HUDEP-2 (cell line): ENCODE measurements at regions not wholly inside any gene's neighbourhood (a gene's known extent, or its start where the extent isn't known, plus 50 kb on each side); places are given as distances from the start of the nearest gene placed in this dataset.

Experiments
- DNase-seq, 76 experiments: peaks; one replicate each; lab custom pipeline; 2025; ENCODE audit not compliant: unreplicated experiment in 76 of 76; lab: John Stamatoyannopoulos, UW

- DNase-seq, result no peak
Measured at GRCh38 chr2:133927894-133928293, 326.0 kb upstream of the MGAT5 start.

DNA sequence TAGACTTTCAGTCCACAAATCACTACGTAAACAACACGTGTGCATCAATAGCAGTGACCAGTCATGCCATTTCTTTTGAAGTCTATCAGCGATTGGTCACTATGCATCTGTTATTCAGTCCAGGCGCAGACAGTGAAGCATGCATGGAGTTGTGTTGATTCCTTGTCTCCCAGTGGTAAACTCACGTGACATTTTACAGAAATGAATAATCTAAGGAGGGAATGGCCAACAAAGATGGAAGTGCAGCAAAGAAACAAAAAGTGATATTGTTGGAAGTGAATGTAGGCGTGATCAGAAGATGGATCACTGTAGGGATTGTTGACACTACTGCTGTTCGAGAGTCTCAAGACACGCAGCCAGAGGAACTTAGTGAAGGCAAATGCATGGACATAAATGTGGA, 317.8 kb upstream of the MGAT5 start:
- DNase-seq, result no peak

- DNase-seq, result no peak
Measured at GRCh38 chr2:133936601-133937000, 317.3 kb upstream of the MGAT5 start.

- no peak for DNase-seq
Measured at GRCh38 chr2:133937669-133938068, 316.2 kb upstream of the MGAT5 start.

DNA sequence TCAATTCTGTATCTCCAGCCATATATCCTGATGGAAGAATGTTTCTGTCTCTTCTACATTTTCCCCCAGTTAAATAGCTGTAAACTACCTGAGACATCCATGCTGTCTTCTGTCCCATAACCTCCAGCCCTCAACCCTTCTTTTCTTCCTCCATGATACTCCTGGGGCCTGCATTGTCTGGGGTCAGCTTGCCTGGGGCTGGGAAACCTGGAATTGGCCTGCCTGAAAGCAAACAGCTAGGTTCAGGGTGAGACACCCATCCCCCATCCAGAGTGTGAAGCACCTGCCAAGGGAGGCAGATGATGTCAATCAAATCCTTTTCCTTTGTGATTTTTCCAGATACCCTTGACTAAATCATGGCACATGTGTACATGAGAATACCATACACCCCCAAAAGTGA, 313.7 kb upstream of the MGAT5 start:
- no peak for DNase-seq

DNA sequence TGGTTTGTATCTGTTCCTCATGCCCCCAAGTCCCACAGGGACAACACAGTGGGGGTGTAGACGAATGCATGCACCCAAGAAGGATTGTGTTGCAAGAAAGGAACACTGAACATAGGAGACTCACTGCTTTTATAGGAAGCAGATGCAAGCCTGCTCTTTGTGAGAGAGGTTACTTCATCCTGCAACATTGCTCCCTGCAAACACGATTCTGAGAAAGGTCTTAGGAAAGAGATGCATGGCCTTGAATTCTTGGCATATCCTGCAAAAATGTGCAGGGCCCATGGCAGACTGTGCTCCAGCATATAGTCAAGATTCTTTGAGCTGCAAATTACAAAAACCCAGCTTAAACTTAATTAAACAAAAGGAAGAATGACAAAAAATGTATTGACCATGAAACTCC, 312.2 kb upstream of the MGAT5 start:
- no peak for DNase-seq

DNA sequence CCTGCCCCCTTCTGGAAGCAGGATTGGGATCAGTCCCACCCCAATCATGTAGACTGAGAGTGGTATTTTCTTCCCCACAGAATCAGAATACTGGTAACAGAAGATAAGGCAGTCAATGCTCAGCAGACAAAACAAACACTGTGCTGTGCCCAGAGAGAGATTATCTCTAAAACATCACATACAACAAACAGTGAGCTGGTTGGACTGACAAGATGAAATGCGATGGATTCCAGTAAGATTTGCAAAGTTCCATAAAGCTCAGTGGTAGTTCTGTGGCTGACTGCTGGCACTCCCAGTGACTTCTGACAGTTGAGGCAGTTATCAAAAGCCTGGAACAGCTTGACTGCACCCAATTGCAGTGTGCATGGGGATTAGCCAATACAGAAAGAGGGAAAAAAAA, 311.5 kb upstream of the MGAT5 start:
- DNase-seq, result no peak

DNA sequence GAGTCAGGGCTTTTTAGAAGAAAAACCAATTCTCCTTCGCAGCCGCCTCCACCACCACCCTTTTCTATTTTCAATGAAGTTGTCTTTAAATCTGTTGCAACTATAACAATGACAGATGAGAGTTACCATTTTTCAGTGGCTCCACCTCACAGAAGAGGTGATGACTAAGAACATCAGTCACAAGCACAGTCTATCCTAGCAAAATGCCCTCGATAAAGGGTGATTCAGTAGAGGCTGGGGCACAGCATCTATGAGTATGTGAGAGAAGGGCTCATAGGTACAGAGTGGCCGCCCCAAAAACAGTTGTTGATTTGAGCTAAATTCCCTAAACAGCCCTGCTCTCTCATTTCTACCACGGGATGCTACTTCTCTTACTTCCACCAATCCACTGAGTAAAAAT, 310.8 kb upstream of the MGAT5 start:
- no peak for DNase-seq

- DNase-seq, result no peak
Measured at GRCh38 chr2:133945089-133945488, 308.8 kb upstream of the MGAT5 start.

GRCh38 chr2:133947057-133947456, 306.8 kb upstream of the MGAT5 start:
- no peak for DNase-seq

GRCh38 chr2:133948610-133949290, 305.1 kb upstream of the MGAT5 start:
- DNase-seq, result no peak

DNA sequence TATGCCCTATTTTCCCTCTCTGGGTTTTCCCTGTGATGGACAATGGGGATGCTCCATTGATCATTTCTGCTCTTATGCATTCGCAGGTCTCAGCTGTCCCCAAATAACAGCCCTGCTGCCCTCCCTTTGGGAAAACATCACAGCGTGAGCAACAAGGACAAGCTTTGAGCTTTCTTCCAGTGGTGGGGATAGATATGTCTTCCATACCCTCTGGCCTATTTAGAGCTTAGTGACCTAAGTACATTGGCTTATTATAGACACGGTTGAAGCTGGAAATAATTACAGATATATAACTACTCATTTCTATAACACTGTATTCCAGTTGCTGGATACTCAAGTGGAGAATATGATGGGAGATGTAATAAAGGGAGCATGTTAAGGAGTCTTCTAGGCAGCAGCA, 304.3 kb upstream of the MGAT5 start:
- DNase-seq, result no peak

DNA sequence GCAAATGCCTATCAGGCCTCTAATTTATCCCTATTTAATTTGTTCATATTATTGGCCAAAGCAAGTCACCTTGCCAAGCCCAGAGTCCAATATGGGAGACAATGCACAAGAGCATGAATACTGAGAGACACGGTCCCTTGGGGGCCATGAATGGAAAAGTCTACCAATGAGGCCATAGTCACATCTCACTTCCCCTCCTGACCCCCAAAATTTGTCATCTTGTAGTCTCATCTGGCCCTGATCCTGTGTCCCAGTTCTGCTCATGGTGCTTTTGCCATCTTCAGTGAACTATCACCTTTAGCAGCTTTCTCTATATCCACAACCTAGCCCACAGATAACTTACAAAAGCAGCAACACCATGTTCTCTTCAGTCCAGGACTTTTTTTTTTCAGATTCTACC, 302.7 kb upstream of the MGAT5 start:
- no peak for DNase-seq

- DNase-seq, result no peak
Measured at GRCh38 chr2:133952420-133952819, 301.5 kb upstream of the MGAT5 start.

DNA sequence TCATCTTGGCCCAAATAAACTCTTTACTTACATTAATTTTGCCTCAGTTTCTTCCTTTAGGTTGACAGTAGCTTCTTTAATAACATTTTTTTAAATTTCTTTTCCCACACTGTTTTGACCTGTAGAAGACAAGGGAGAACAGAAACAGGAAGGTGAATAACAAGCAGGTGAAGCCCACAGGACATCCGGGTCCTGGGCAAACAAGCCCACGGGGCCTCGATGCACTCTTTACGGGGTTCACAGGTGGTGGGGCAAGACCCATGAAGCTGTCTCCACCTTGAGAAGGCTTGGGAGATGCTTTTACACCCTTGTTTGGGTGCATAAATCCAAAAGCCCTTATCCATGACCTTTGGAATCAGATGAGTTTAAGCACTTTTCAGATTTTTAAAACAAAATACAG, 301.0 kb upstream of the MGAT5 start:
- no peak for DNase-seq

DNA sequence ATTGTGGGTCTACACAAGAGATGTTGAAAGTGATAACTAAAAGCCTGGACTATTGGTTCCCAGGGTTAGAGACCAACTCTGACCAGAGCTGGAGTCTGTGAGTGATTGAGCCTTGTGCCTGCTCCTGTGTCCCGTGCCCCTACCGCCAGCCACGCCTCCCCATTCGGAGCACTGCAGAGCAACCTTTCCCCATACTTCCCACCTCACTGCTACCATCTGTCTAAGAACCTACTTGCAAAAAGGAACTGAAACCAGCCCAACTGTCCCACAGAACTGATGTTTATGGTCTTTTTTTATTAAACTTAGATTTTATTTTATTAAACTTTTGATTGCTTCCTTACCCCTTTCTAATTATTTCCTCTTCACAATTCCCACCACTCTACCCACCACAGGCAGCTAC, 300.3 kb upstream of the MGAT5 start:
- no peak for DNase-seq

GRCh38 chr2:133954636-133955035, 299.2 kb upstream of the MGAT5 start:
- DNase-seq, result no peak

DNA sequence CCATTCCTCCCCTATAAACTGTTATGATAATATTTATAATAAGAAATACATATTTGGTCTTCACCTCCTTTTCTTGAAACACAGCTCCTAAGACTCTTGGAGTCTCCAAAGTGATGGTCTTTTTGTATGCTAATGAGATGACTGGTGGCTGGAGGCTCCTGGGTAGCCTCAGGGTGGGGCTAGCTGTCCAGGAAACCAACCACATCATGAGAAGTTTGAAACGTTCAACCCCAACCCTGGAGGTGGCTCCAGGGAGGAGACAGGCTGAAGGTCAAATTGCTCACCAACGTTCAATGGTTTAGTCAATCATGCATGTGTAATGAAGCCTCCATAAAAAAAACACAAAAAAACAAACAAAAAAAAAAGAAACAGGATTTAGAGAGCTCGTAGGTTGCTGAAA, 298.7 kb upstream of the MGAT5 start:
- no peak for DNase-seq

- DNase-seq, result no peak
Measured at GRCh38 chr2:133956434-133956935, 297.4 kb upstream of the MGAT5 start.

GRCh38 chr2:133957724-133958480, 296.0 kb upstream of the MGAT5 start:
- no peak for DNase-seq

GRCh38 chr2:133959066-133959465, 294.8 kb upstream of the MGAT5 start:
- no peak for DNase-seq

- DNase-seq, result no peak
Measured at GRCh38 chr2:133966720-133967304, 287.1 kb upstream of the MGAT5 start.
